Stimulated activated naive CD8-positive, alpha-beta T cell treated with anti-CD3 and anti-CD28 coated beads, Interleukin-15, Interleukin-2, amounts not matched to agents 100 U/mL and 50 U/mL, for 24 hours (primary cell): ENCODE measurements at regions not wholly inside any gene's neighbourhood (a gene's known extent, or its start where the extent isn't known, plus 50 kb on each side); places are given as distances from the start of the nearest gene placed in this dataset.

ENCODE experiments used
- ATAC-seq: fragments of 150-1000 bp; cut with Tn5 transposase; one replicate; pipeline ENCODE4 v1.10.0; 2021
- DNase-seq: peaks from one replicate; pipeline ENCODE4 v3.0.0; 2021

DNA sequence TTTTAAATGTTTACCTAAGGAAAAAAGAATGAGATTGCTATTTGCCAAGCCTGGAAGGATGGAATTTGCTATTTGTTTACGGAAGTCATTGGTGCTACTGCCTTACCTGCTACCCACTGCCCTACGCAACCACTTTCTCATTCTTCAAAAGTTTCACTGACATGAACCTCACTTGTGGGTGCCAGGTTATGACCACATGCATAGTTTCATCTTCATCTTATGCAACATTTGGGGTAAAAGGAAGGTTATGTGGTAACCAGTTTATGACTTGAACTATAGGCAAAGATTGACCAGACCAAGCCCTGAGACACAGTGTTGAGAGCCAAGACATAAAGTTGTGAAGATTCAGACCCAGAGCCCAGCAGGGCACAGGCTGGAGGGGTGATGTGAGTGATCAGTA, 142.5 kb downstream of the LACC1 start:
- ATAC-seq (no peak), DNase-seq (no peak)

DNA sequence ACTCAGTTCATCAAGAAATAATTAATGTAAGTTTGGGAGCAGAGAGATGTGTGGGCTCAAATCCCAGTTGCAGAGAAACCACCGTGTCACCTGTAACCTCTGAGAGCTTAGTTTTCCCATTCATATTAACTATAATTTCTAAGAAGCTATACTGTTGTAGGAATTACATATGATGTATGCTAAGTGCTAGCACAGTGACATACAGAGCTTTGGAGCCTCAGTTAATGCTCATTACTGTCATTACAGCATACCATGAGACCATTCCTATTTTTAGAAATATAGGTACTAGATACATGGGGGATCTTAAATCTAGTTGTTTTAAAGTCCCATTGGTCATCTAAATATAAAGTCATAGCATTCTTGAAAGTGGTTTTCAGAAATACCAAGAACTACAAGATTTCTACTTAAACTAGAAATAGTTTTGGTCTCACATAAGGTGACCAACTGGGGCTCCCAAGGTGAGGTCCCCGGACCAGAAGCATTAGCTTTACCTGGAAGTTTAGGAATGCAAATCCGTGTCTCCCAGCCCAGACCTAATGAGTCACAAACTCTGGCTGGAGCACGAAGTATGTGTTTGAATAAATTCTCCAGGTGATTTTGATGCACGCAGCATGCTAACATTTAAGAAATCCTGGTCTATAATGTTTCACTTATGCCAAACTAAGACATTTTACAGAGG, 144.6 kb downstream of the LACC1 start:
- DNase-seq (no peak), ATAC-seq (no peak)

DNA sequence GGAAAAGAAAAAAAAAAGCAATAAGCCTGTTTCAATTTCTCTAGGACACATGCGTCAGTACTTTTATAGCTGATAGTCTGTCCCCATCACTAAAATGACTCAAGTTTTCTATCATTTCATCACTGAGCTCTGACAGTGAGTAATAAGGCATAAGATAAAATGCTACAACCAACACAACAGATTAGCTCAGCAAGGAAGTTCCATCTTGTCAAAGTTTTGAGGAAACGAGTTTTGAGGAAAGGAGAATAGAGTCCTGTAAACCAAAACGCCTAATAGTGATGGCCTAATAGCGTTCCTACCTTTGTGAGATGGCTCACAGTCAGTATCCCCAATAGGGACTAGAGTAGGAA, 145.1 kb downstream of the LACC1 start:
- ATAC-seq: no peak
- no peak for DNase-seq

DNA sequence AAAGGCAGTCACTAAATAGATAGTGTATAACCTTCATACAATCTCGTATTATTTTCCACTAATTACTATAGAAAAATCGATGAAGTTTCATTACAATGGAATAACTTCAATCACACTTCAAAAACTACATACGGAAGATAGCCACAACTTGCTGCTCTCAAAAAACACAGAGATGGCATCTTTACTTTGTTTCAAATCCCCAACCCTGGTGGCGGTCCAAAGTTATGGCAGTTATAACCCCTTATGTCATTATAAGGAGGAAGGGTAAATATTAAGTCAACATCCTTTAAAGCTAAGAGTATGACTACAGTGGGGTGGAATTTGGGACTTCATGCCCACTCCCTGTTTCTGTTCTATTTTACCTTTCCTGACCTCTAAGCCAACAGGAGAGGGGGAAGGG, 146.5 kb downstream of the LACC1 start:
- no peak for ATAC-seq
- DNase-seq: no peak

DNA sequence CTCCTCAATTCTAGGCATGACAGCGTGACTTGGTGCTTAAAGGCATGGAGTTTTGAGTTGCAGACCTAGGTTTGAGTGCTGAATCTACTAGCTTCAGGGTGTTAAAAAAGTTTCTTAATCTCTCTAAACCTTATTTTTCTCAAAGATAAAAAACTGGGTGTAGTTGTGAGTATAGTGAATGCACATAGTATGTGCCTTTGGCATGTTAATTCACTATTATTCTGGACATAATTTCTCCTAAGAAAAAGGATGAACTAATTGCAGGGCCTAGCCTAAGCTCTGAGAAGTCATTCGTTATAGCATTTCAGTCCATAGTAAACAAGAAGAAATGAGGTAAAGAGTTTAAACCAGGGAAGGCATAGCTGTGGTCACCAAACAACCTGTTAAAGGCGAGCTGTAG, 149.0 kb downstream of the LACC1 start:
- DNase-seq: no peak
- no peak for ATAC-seq

DNA sequence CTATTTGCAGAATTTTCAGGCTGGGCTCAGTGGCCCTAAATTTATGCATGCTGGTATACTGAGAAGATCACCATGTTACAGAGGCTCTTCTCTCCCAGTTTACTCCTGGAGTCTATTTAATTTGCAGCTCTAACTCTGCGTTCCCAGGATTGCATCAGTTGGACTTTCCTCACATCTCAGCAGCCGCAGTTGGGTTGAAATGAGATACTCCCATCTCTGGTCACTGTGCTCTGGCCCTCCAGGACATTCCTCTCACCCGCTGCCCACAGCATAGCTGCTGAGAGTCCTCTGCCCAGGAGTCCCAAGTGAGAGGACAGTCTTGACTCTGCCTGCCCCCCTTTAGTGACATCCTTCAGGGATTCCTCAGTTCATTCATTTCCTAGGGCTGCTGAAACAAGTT, 150.9 kb downstream of the LACC1 start:
- DNase-seq (no peak), ATAC-seq (no peak)

DNA sequence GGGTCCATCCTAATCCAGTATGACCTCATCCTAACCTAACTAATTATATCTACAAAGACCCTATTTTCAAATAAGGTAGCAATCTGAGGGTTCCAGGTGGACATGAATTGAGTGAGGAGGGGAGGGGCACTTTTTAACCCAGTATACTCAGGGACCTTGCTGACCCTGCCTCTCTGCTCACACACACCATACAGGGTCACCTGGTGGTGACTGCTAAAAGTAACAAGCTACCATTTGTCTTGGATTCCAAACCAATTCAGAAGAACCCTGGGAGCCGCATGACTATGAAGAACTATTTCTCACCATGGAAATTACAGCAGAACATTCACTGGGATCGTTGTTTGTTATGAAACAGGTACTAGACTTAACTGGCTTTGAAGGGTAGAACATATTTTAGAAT, 151.9 kb downstream of the LACC1 start:
- DNase-seq: no peak
- no peak for ATAC-seq

DNA sequence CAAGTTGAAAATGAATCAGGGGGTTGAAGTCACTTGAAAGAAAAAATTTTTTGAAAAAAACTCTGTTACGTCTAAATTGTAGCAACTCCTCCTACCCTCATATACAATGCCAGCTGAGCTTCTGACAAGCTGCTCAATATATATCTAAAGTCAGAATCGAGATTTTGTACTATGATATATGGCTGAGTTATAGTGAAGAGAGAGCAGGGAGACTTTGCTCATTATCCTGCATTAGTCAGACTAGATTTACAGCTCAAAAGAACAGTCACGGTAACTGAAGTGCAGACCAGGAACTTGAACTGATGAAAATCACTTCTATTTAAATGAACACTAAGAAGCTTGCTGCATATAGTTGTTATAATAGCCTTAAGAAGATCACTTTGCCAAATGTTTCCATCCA, 153.1 kb downstream of the LACC1 start:
- ATAC-seq: no peak
- DNase-seq: no peak

DNA sequence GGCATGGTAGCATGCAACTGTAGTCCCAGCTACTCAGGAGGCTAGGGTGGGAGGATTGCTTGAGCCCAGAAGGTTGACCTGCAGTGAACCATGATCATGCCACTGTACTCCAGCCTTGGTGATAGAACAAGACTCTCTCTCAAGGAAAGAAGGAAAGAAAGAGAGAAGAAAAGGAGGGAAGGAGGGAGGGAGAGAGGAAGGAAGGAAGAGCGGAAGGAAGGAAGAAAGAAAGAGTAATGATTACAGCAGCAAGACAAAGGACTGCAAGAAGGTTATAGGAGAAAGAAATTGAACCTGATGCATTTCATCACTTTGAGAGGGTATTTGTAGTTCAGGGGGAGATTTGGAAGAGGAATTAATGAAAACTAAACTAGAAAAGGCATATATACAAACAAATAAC, 155.7 kb downstream of the LACC1 start:
- ATAC-seq (no peak), DNase-seq (no peak)

DNA sequence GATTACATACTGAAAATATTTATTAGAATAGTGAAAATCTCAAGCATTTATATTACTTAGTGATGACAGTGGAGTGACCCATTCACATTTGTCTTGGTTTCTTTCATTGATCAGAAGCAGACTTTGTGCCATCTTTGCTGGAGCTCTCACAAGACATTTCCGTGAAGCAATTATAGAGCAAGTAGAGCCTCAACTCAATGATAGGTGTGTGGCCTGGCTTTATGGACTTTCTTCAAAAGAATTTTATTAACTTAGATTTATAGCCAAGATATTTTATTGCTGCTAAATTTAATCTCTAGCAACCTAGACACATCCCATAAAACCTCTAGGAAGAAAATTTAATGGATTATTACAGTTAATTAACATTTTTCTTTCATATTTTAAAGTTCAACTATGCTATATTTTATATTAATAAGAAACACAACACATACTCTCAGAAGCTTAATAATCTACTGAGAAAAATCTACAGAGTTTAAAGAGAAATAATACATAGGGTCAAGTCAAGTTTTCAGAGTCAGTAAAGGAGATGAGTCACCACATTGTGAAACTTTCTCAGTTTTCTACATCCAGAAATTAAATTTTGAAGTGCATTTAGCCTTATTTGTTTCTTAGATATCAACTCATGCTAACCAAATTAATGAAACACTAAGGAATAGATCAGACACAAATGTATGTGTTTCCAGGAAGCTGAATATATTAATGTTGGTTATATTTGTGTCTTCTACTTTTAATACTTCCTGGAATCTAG, 160.5 kb downstream of the LACC1 start:
- no peak for DNase-seq
- no peak for ATAC-seq

DNA sequence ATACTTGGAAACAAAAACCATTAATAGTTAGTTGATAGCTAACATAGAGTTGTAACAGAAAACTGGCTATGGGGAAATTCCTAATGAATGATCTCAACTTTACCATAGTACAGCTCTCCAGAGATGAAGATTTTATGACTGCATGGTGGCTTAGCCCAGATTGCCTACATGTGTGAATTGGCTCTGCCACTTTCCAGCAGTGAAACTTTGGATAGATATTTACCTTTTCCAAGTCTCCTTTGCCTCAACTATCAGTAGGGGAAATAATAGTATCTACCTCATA, 161.1 kb downstream of the LACC1 start:
- ATAC-seq (no peak), DNase-seq (no peak)

DNA sequence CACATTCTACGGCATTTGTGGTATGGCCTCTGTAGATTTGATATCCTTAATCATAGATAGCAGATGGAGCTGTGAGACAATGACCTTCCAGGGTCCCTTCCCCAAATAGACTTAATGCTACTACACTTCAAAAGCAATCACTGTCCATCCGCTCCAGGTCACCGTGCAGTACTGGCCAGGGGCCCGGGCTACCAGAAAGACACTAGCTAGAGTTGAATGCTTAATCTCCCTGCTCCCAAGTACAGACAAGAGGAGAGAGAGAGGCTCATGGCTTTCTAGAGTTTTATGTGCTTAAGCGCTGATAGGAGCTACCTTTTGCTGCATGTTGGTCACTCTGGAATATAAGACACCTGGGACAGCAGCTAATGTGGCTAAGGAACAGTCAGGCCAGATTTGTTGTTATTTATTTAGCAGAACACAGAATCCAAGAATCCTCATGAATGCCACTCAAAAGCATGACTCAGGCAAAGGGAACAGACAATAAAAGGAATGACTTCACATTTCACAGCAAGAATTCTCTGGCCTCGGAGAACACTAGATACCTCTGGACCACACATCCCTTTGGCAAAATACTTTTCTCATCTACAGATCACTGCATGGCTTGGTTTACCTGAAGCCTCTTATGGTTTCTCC, 165.0 kb downstream of the LACC1 start:
- ATAC-seq (no peak), DNase-seq (no peak)

DNA sequence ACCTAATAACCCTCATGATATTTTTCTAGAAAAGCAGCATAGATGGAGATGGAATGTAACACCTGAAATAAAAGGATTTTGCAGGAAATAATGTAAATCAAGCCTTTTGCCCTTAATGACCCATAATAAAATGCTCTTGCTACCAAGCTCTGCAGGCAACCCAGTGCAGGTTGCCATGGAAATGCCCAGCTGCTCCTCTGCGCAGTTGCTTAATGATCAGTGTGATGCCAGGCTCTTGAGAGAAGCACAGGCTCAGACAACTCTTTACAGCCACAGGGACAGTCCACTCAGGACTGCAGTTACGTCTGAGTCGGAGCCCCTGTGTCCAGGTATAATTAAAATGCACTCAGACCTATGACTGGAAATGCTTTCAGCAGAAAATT, 165.5 kb downstream of the LACC1 start:
- DNase-seq (no peak), ATAC-seq (no peak)

DNA sequence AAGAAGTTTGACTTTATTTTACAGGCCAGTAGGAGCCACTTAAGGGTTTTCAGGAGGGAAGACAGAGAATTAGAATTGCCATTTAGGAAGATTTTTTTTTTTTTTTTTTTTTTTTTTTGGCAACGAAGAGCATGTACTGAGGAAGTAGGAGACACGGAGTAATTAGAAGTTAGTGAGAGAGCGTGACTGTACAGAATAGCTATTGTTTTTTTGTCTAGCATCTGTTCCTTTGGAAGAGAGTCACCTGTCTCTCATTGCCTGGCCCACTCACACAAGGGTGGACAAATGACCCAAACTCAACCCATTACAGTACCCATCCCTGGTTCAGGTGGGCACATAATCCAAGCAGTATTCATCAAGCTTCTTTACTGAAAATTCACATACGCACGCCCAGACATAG, 166.7 kb downstream of the LACC1 start:
- no peak for DNase-seq
- ATAC-seq: no peak

DNA sequence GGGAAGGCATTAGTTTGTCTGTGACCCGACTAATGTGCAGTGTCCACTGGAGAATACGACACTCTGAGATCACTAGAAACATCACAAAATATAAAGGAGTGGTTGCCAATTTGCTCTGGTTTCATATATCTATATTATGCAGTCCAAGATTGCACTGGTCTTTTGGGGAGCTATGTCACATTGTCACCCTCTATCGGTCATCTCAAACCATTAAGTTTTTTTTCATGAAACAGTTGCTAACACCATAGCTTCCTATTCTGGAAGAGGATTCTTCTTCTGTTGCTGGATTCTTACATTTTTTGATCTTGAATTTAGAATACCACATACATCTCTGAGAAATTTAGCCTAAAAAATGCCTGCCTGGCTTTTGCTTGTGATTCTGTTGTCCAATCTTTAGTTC, 168.6 kb downstream of the LACC1 start:
- DNase-seq (no peak), ATAC-seq (no peak)

DNA sequence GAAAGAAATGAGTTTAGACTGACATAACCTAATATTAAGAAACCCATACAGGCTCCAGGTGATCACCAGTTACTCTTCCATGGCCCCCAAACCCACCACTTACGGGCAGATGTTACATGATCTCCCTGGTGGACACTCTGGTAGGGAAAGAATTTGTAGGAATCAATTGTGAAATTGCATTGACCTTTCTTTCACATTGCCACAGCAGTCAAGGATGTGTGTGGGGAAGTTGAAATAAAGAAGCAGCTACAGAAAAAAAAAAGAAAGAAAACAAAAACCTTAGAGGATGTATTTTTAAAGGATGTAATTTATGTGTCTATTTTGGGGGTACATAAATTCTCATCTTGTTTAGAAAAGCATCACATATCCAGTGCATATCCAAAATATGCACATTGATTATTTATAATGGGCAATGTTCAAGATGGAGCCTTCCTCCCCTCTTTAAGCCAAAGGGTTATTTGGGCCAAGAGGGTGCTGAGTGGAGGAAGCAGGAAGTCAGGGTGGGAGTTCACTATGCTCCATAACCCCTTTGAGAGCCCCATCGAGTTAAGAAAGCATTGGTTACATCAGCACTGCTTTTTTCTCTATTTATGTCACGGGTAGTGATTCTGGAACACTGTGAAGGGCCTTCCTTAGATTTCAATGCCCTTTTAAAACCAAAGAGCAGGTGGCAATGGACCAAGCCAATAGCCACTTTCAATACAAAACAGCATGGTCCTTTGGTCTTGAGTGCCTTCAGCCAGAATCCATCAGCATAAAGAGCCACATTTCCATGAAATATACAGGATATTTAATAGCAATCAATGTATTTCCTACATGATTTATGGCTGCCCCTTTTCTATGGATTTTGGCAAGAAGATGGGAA, 169.6 kb downstream of the LACC1 start:
- no peak for ATAC-seq
- no peak for DNase-seq

DNA sequence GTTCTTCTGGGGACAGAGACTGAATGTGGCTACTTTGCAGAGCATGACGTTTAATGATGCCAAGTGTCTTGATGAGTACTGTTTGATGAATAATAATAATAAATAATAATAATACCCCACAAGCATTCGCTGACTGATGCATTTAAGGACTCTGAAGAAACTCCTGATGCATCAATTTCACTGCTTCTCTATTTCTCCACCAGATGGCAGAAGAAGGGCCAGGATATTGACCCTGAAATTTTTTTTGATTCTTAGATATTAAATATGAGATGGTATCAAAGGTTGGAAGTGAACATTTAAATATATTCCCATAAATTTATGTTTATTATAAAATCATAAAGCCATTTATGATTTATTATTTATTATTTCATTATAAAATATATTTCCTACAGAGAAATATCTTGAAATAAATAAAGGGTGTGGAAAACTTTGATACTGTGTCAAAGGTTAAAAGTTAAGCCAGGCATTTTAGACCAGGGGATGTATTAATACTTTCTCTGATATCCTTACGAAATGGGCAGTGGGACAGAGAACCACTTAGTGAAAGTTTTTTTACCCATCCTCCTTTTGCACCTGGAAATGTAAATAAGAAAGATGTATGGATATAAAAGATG, 170.9 kb downstream of the LACC1 start:
- ATAC-seq (no peak), DNase-seq (no peak)

DNA sequence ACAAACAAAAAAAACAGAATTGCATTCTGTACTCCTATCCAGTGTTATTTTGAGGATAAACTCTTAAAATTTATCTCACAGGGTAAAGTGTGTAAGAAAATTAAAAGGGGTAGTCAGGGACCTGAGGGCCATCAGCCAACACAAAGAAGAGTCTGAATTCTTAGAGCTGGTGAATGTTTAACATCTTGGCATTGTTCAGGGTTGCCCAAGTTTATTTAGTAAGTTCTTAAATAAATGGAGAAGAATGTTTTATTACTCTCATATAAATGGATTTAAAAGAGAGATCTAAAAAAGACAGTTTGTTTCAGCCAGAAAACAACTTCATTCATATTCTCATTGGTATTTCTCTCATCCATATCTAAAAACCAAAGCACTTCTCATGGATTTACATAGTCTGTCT, 171.7 kb downstream of the LACC1 start:
- DNase-seq (no peak), ATAC-seq (no peak)

DNA sequence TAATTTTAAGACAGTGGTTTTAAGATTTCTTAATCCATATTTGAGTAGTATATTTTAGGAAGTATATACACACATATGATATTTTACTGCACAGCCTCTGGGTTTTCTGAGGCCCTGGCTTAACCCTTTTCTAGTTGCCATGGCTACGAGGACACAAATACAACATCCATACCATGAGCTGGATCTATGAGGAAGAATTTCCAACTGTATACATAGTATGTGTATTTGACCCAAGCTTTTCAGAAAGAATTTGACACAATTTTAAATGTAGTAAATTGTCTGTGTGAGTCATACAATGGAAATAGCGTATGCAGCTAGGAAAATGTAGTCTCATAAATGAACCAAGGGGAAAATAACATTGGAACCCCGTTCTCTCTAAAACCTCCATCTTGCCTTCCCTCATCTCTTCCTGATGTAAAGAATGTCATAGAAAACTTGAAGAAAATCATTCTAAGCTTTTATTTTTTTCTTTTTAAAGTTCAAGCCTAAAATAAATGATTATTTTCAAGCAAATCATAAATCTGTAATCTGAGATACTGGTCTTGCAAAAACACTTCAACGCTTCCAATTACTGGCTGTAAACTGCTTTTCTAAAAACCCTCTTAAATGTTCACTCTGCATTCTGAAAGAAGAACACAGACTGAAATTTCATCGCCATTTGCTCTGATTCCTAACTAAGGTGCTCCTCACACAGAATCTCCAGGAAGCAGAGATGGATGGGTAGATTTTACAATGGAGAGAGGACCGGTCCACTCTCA, 172.4 kb downstream of the LACC1 start:
- DNase-seq (no peak), ATAC-seq (peak; percentile 85)

DNA sequence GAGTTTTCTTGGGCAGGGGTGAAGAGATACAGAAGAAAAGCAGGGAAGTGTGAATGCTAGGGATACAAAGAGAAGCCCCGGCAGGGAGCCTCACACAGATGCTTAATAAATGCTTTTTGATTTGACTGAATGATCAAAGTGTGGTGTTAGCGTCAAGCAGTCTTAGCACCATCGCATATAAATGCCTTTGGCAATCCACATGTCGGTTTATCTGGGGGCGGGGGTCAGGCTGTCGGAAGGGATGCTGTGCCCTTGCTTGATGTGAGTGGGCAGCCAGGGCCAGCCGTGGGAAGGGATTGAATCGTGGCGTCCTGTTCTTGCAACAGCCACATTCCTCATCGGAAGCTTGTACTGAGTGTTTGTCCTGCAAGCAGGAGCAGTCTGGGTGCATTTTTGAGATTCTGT, 173.1 kb downstream of the LACC1 start:
- DNase-seq (no peak), ATAC-seq (no peak)

DNA sequence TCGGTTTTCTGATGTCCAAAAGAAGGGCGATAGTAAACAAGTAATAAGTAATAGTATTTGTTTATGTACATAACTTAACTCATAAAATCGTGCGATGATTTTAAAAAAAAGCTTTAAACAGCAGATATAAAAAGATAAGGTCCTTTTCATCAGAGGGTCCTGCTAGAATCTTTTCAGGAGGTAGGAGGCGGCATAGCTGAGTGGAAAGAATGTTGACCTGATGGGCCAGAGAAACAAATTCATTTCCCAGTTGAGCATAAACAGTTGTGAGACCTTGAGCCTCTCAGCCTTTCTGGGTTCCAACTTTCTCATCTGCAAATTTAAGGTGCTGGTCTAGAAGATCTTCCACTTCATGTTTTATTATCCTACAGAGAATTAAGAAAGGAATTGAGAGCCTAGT, 173.5 kb downstream of the LACC1 start:
- DNase-seq: no peak
- ATAC-seq: no peak

DNA sequence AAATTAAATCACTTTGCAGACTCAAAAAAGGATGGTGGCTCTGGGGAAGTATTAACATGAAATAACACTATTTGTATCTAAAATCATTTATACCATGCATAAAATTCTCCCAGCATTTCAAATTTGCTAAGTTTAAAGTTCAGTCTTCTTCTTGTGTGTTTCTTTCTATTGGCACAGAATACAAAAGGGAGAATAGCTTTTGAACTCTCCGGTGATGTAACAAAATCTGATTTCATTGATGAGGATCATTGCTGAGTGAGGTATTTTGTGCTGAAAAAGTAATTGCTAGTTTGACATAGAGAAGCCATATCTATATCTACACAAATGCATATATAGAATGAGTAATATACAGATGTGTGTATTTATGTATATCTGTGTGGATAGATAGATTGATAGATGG, 174.8 kb downstream of the LACC1 start:
- DNase-seq: no peak
- ATAC-seq: no peak
